K562 (cell line): ENCODE measurements at regions not wholly inside any gene's neighbourhood (a gene's known extent, or its start where the extent isn't known, plus 50 kb on each side); places are given as distances from the start of the nearest gene placed in this dataset.

Experiments used
- ATAC-seq: fragments of 200-7000 bp; cut with Tn5 transposase; 3 replicates; pipeline ENCODE4 v1.9.1; 2020; ENCODE audit warnings: moderate library complexity
- BruUV-seq: library from RNA; stranded (reverse); fragments of 400-500 nt; replicated peaks from 2 replicates; lab custom pipeline; 2021; lab: Mats Ljungman, UMichigan
- CTCF ChIA-PET: fragments of 300-600 bp; formaldehyde crosslinking; extraction: SDS; loops from one replicate; lab custom pipeline; 2021; ENCODE audit warnings: low intra/inter-chr PET ratio; lab: Yijun Ruan, JAX
- POLR2A ChIA-PET: fragments of 300-600, 350-650 bp; sonication (Branson Sonifier 250); formaldehyde crosslinking; extraction: SDS; loops from one replicate; lab custom pipeline; 2021; ENCODE audit warnings: antibody characterized with exemption, inconsistent platforms; lab: Yijun Ruan, JAX
- DNase-seq, 4 experiments: peaks; one replicate each; pipeline versions ENCODE4 v3.0.0 to v3.0.0-alpha.2; 2011 to 2018; ENCODE audit warnings: low spot score in 3 of 4, mixed read lengths in 3 of 4; ENCODE audit errors: extremely low read depth in 1 of 4
- FAIRE-seq: peaks from 2 replicates; lab custom pipeline; 2011; peaks lifted over from hg19 to GRCh38; lab: Jason Lieb, UNC
- H2AFZ ChIP-seq: 2 replicates; pipeline ENCODE4 v1.6.0; 2011; ENCODE audit warnings: low read depth, low read length, control low read depth, inconsistent platforms
- H3K27ac ChIP-seq: fragments of 200-600 bp; 3 replicates; pipeline ENCODE4 v1.8.0; 2011; ENCODE audit warnings: low read depth, mild to moderate bottlenecking, control low read depth, inconsistent platforms, low read length, moderate library complexity, mixed read lengths; ENCODE audit errors: extremely low read depth
- H3K27me3 ChIP-seq, 2 experiments: fragments of 300-600 bp in 1 of 2; 2 replicates in 1 of 2; 3 replicates in 1 of 2; pipeline versions ENCODE4 v1.6.0 to v1.8.0; 2011; ENCODE audit warnings: inconsistent platforms in 2 of 2, low read length in 2 of 2, mild to moderate bottlenecking in 1 of 2, mixed read lengths in 1 of 2, moderate library complexity in 1 of 2; ENCODE audit not compliant: control insufficient read depth in 2 of 2, insufficient read depth in 2 of 2
- H3K36me3 ChIP-seq: fragments of 300-600 bp; 3 replicates; pipeline ENCODE4 v1.8.0; 2011; ENCODE audit warnings: mild to moderate bottlenecking, low read length, inconsistent platforms; ENCODE audit not compliant: control insufficient read depth, insufficient read depth
- H3K4me1 ChIP-seq, 2 experiments: fragments of 200-600 bp in 1 of 2; replicated peaks in 1 of 2; 2 replicates in 1 of 2; 3 replicates in 1 of 2; pipeline versions ENCODE4 v1.5.1 to v1.8.0; 2011; ENCODE audit warnings: inconsistent platforms in 2 of 2, low read length in 2 of 2, mild to moderate bottlenecking in 1 of 2, mixed read lengths in 1 of 2, moderate library complexity in 1 of 2; ENCODE audit not compliant: control insufficient read depth in 2 of 2, insufficient read depth in 2 of 2
- H3K4me2 ChIP-seq: 2 replicates; pipeline ENCODE4 v1.6.1; 2011; ENCODE audit warnings: low read length, control low read depth, inconsistent platforms, mixed read lengths; ENCODE audit not compliant: insufficient read depth
- H3K4me3 ChIP-seq: fragments of 200-600 bp; sonication (generic), shearing (Covaris generic); 2 replicates; pipeline ENCODE4 v1.5.1; 2016; ENCODE audit warnings: control low read depth, inconsistent platforms
- H3K79me2 ChIP-seq: fragments of 200-600 bp; 3 replicates; pipeline ENCODE4 v1.8.0; 2011; ENCODE audit warnings: low read length, inconsistent platforms; ENCODE audit not compliant: control insufficient read depth, insufficient read depth
- H3K9ac ChIP-seq, 2 experiments: 2 replicates each; pipeline versions ENCODE4 v1.6.0 to v1.6.1; 2011; ENCODE audit warnings: low read depth in 2 of 2, low read length in 2 of 2, control low read depth in 1 of 2, inconsistent platforms in 1 of 2, mild to moderate bottlenecking in 1 of 2, mixed read lengths in 1 of 2; ENCODE audit not compliant: insufficient read depth in 1 of 2
- H3K9me1 ChIP-seq: one replicate; pipeline ENCODE4 v1.6.0; 2011; ENCODE audit warnings: inconsistent platforms, mild to moderate bottlenecking, low read length, moderate library complexity; ENCODE audit not compliant: control insufficient read depth, insufficient read depth
- H3K9me3 ChIP-seq: replicated peaks from 2 replicates; pipeline ENCODE4 v1.5.1; 2011; ENCODE audit warnings: low read depth, low read length, inconsistent platforms; ENCODE audit not compliant: control insufficient read depth, insufficient read depth
- H4K20me1 ChIP-seq: replicated peaks from 2 replicates; pipeline ENCODE4 v1.6.1; 2011; ENCODE audit warnings: low read length, inconsistent platforms, mixed read lengths; ENCODE audit not compliant: control insufficient read depth, insufficient read depth
- BRD9 ChIP-seq: fragments of 450-650 bp; IDR thresholded peaks from 2 replicates; pipeline ENCODE4 v1.6.1; 2018; ENCODE audit warnings: low read depth; ENCODE audit not compliant: partially characterized antibody
- CEBPB ChIP-seq: fragments of 450-650 bp; IDR thresholded peaks from 2 replicates; pipeline ENCODE4 v1.6.1; 2016; ENCODE audit warnings: missing genetic modification characterization, missing compliant biosample characterization
- CEBPG ChIP-seq, 3 experiments: fragments of 200-800 bp in 1 of 3; sonication (Bioruptor generic) in 1 of 3; sonication (generic) in 1 of 3; formaldehyde crosslinking in 1 of 3; IDR thresholded peaks in 2 of 3; conservative IDR thresholded peaks in 1 of 3; 2 replicates each; pipeline versions ENCODE4 v1.6.1 to v1.8.0; 2016 to 2022; ENCODE audit warnings: missing compliant biosample characterization in 2 of 3, missing genetic modification characterization in 2 of 3, mild to moderate bottlenecking in 1 of 3, missing genetic modification reagents in 1 of 3
- ELF4 ChIP-seq: fragments of 450-650 bp; formaldehyde crosslinking; IDR thresholded peaks from 2 replicates; pipeline ENCODE4 v1.4.0; 2022; ENCODE audit warnings: missing genetic modification characterization
- SIRT6 ChIP-seq: IDR thresholded peaks from one replicate; pipeline ENCODE4 v1.6.1; 2012; ENCODE audit warnings: low read depth, mild to moderate bottlenecking, control low read depth, inconsistent platforms, low read length, moderate library complexity
- SLC30A9 ChIP-seq: fragments of 250-450 bp; sonication (Bioruptor Pico); IDR thresholded peaks from 2 replicates; pipeline ENCODE4 v1.8.0; 2022; ENCODE audit warnings: mild to moderate bottlenecking, moderate library complexity
- WGBS: fragments of 100-300 bp; shearing (Covaris generic); methylation state at CpG from one replicate; pipeline ENCODE4 v1.1.6; 2016; ENCODE audit warnings: low coverage, mixed read lengths; ENCODE audit not compliant: insufficient coverage; ENCODE audit errors: missing lambda C conversion rate; 5-methylcytosine and 5-hydroxymethylcytosine counted together
- in situ Hi-C: fragments of 300-500 bp; cut with MboI; formaldehyde crosslinking; loops from 4 replicates; pipeline ENCODE4 v1.15.0; 2018; ENCODE audit warnings: inconsistent platforms, mixed read lengths
- intact Hi-C: fragments of 100-400 bp; cut with micrococcal nuclease; formaldehyde crosslinking; loops from 2 replicates; pipeline ENCODE4 v1.14.2; 2022
- TF ChIP-seq, protein P1 (sequence below): IDR thresholded peaks from 2 replicates; pipeline ENCODE4 v1.6.1; 2011; ENCODE audit warnings: borderline replicate concordance, low read depth, mild to moderate bottlenecking, moderate library complexity, low read length; ENCODE audit not compliant: insufficient read depth, poor library complexity, severe bottlenecking
- TF ChIP-seq, protein P2 (sequence below): fragments of 250-450 bp; sonication (Bioruptor Pico); IDR thresholded peaks from 2 replicates; pipeline ENCODE4 v1.8.0; 2021; ENCODE audit warnings: mild to moderate bottlenecking, moderate library complexity
- TF ChIP-seq, protein P3 (sequence below): fragments of 450-650 bp; formaldehyde crosslinking; IDR thresholded peaks from 2 replicates; pipeline ENCODE4 v1.4.0; 2020; ENCODE audit warnings: mild to moderate bottlenecking, moderate library complexity

DNA sequence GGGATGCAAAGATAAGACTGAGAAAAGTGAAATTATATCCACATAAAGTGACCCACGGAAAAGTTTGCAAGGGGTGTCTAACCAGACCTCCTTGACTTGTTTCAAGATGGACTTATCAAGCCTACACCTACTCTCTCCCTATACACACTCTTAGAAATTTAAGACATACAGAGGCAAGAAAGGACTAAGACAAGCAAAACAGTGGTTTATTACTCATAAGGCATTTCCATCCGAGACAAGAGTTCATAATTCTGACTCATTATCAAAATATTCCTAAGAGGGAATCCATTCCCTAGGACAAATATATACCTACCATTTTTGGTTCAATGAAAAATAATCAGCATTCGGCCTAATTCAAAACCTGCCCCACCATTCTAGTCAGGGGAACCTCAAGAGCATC, 232.6 kb upstream of the GPC6 start (continued):
- no peak for TF ChIP-seq SLC30A9
- TF ChIP-seq BRD9 = no peak
- no peak for TF ChIP-seq SIRT6
- TF ChIP-seq, protein P1, sequence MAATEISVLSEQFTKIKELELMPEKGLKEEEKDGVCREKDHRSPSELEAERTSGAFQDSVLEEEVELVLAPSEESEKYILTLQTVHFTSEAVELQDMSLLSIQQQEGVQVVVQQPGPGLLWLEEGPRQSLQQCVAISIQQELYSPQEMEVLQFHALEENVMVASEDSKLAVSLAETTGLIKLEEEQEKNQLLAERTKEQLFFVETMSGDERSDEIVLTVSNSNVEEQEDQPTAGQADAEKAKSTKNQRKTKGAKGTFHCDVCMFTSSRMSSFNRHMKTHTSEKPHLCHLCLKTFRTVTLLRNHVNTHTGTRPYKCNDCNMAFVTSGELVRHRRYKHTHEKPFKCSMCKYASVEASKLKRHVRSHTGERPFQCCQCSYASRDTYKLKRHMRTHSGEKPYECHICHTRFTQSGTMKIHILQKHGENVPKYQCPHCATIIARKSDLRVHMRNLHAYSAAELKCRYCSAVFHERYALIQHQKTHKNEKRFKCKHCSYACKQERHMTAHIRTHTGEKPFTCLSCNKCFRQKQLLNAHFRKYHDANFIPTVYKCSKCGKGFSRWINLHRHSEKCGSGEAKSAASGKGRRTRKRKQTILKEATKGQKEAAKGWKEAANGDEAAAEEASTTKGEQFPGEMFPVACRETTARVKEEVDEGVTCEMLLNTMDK = no peak
- TF ChIP-seq, protein P2, sequence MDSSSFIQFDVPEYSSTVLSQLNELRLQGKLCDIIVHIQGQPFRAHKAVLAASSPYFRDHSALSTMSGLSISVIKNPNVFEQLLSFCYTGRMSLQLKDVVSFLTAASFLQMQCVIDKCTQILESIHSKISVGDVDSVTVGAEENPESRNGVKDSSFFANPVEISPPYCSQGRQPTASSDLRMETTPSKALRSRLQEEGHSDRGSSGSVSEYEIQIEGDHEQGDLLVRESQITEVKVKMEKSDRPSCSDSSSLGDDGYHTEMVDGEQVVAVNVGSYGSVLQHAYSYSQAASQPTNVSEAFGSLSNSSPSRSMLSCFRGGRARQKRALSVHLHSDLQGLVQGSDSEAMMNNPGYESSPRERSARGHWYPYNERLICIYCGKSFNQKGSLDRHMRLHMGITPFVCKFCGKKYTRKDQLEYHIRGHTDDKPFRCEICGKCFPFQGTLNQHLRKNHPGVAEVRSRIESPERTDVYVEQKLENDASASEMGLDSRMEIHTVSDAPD (CRISPR knock-in tag) = no peak

DNA sequence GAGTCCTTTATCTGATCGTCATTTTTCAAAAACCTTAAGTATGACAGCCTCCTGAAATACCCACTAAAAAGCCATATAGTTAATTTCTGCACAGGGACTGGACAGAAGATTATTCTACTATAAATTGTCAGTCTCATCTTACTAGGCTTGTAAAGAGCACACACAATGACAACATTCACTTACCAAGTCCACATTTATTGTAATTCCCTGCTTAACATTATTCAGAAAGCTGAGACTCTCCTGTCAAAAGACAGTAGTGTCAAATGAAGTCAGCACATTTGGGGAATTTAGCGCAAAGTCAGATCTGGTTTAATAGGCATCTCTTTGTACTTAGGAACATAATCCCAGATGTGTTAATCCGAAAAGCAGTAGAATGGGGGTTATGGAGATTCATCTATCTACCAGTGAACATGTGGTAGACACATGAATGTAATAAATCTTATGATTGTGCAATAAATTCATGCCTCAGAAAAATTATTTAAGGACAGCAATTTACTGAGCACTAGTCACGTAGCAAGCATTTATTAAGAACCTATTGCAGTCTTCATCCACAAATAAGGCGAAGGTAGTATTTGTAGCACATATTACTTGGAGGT, 224.6 kb upstream of the GPC6 start:
- DNase-seq (no peak), FAIRE-seq (no peak), ATAC-seq (no peak)
- Histone ChIP-seq H3K4me2 (no peak overlapping the region), H4K20me1 (no peaks in the 10 kb centered on the region), H3K36me3 (no peaks in the 10 kb centered on the region), H3K4me3 (no peak overlapping the region), H3K27me3 (no peaks in the 10 kb centered on the region), H2AFZ (no peak overlapping the region), H3K27ac (no peak overlapping the region), H3K9me1 (no peaks in the 10 kb centered on the region), H3K9me3 (no peaks in the 10 kb centered on the region), H3K79me2 (no peaks in the 10 kb centered on the region), H3K9ac (no peak overlapping the region), H3K4me1 (no peaks in the 10 kb centered on the region)
- ChIA-PET POLR2A (no interaction called here), CTCF (no interaction called here)
- BruUV-seq = no TSS peak
- TF ChIP-seq ELF4 (CRISPR knock-in tag) (no peak), CEBPB (peak; percentile 43; the same call in 1 of the 2 replicates), CEBPG (CRISPR knock-in tag; IDR thresholded peaks at IDR 0.05) (no peak), CEBPG (tag; conservative IDR thresholded peaks at IDR 0.05 in 1 of 2, IDR thresholded peaks at IDR 0.05 in 1 of 2) (peak in 1 of 2 experiments; percentile 68; a peak in 2 of 4 replicates)
- TF ChIP-seq, protein P3, sequence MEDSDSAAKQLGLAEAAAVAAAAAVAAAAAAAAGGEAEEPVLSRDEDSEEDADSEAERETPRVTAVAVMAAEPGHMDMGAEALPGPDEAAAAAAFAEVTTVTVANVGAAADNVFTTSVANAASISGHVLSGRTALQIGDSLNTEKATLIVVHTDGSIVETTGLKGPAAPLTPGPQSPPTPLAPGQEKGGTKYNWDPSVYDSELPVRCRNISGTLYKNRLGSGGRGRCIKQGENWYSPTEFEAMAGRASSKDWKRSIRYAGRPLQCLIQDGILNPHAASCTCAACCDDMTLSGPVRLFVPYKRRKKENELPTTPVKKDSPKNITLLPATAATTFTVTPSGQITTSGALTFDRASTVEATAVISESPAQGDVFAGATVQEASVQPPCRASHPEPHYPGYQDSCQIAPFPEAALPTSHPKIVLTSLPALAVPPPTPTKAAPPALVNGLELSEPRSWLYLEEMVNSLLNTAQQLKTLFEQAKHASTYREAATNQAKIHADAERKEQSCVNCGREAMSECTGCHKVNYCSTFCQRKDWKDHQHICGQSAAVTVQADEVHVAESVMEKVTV (CRISPR knock-in tag) = no peak
- intact Hi-C loops = no loop called here
- 2% methylated on average over 5 of the region's 5 CpGs for WGBS
- in situ Hi-C loops = no loop called here
